HFFc6 (cell line): ENCODE measurements at regions not wholly inside any gene's neighbourhood (a gene's known extent, or its start where the extent isn't known, plus 50 kb on each side); places are given as distances from the start of the nearest gene placed in this dataset.
A peak's percentile ranks its signal among the peaks of the same experiment; 100 is the strongest.

Experiments
- DNase-seq: peaks from one replicate; pipeline ENCODE4 v3.0.0-alpha.2; 2018
- H3K27ac Mint-ChIP-seq: 2 replicates; pipeline ENCODE4 v1.8.0; 2020; ENCODE audit warnings: mild to moderate bottlenecking, mixed read lengths
- H3K27me3 Mint-ChIP-seq: 2 replicates; pipeline ENCODE4 v1.8.0; 2021; ENCODE audit warnings: mild to moderate bottlenecking, moderate library complexity, mixed read lengths; ENCODE audit not compliant: insufficient read depth
- H3K36me3 Mint-ChIP-seq: 2 replicates; pipeline ENCODE4 v1.8.0; 2021; ENCODE audit warnings: low read depth, mixed read lengths
- H3K4me1 Mint-ChIP-seq: 2 replicates; pipeline ENCODE4 v1.8.0; 2020; ENCODE audit warnings: low read depth, mixed read lengths
- H3K4me3 Mint-ChIP-seq: 2 replicates; pipeline ENCODE4 v1.8.0; 2020; ENCODE audit warnings: mild to moderate bottlenecking, moderate library complexity, mixed read lengths
- H3K9me3 Mint-ChIP-seq: 2 replicates; pipeline ENCODE4 v1.8.0; 2020; ENCODE audit warnings: mild to moderate bottlenecking, mixed read lengths
- TF ChIP-seq, protein P1 (sequence below): fragments of 200-600 bp; sonication (generic); IDR thresholded peaks from 2 replicates; pipeline ENCODE4 v1.5.0; 2021; ENCODE audit warnings: antibody characterized with exemption, mild to moderate bottlenecking

GRCh38 chr6:54991761-54992330 lies 145.3 kb downstream of the FAM83B start:
- Mint-ChIP-seq H3K27ac (no peak overlapping the region), H3K27me3 (peaks cover 2% of the 10 kb centered on the region; the same call in 1 of the 2 replicates), H3K4me3 (no peak overlapping the region), H3K4me1 (no peaks in the 10 kb centered on the region), H3K36me3 (no peaks in the 10 kb centered on the region), H3K9me3 (peaks cover 8% of the 10 kb centered on the region; the same call in 1 of the 2 replicates)
- TF ChIP-seq, protein P1, sequence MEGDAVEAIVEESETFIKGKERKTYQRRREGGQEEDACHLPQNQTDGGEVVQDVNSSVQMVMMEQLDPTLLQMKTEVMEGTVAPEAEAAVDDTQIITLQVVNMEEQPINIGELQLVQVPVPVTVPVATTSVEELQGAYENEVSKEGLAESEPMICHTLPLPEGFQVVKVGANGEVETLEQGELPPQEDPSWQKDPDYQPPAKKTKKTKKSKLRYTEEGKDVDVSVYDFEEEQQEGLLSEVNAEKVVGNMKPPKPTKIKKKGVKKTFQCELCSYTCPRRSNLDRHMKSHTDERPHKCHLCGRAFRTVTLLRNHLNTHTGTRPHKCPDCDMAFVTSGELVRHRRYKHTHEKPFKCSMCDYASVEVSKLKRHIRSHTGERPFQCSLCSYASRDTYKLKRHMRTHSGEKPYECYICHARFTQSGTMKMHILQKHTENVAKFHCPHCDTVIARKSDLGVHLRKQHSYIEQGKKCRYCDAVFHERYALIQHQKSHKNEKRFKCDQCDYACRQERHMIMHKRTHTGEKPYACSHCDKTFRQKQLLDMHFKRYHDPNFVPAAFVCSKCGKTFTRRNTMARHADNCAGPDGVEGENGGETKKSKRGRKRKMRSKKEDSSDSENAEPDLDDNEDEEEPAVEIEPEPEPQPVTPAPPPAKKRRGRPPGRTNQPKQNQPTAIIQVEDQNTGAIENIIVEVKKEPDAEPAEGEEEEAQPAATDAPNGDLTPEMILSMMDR, result no peak
- no peak for DNase-seq

- Mint-ChIP-seq H3K36me3 (no peaks in the 10 kb centered on the region), H3K9me3 (peaks cover 4% of the 10 kb centered on the region; the same call in 1 of the 2 replicates), H3K4me3 (no peak overlapping the region), H3K27me3 (peaks cover 2% of the 10 kb centered on the region; the same call in 1 of the 2 replicates), H3K4me1 (no peaks in the 10 kb centered on the region), H3K27ac (no peak overlapping the region)
- DNase-seq, result no peak
- TF ChIP-seq, protein P1, result peak; percentile 71
These were observed 146.2 kb downstream of the FAM83B start for GRCh38 chr6:54992789-54993188.

DNA sequence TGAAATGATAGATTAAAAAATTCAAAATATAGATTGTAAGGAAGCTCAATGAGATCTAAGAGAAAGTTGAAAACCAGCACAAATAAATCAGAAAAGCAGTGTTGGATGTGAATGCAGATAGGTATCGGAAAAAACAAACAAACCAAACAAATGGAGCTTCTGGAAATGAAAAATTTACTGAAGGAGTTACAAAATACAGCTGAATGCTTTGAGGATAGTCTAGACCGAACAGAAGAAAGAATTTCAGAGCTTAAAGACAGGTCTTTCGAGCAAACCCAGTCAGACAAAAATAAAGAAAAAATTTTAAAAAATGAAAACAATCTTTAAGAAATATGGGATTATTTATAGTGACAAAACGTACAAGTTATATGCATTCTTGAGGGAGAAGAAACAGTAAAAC lies 146.7 kb downstream of the FAM83B start:
- Mint-ChIP-seq H3K27me3 (peaks cover 2% of the 10 kb centered on the region; the same call in 1 of the 2 replicates), H3K4me3 (no peak overlapping the region), H3K9me3 (peaks cover 4% of the 10 kb centered on the region; the same call in 1 of the 2 replicates), H3K4me1 (no peaks in the 10 kb centered on the region), H3K36me3 (no peaks in the 10 kb centered on the region), H3K27ac (no peak overlapping the region)
- DNase-seq, result no peak
- TF ChIP-seq, protein P1, result no peak

GRCh38 chr6:54993948-54994347 lies 147.4 kb downstream of the FAM83B start:
- H3K4me3 Mint-ChIP-seq, result no peak overlapping the region
- no peaks in the 10 kb centered on the region for H3K4me1 Mint-ChIP-seq
- H3K36me3 Mint-ChIP-seq, result no peaks in the 10 kb centered on the region
- DNase-seq, result no peak
- H3K27ac Mint-ChIP-seq, result no peak overlapping the region
- TF ChIP-seq, protein P1, result no peak
- H3K9me3 Mint-ChIP-seq, result peaks cover 4% of the 10 kb centered on the region; the same call in 1 of the 2 replicates
- H3K27me3 Mint-ChIP-seq, result peaks cover 2% of the 10 kb centered on the region; the same call in 1 of the 2 replicates

DNA sequence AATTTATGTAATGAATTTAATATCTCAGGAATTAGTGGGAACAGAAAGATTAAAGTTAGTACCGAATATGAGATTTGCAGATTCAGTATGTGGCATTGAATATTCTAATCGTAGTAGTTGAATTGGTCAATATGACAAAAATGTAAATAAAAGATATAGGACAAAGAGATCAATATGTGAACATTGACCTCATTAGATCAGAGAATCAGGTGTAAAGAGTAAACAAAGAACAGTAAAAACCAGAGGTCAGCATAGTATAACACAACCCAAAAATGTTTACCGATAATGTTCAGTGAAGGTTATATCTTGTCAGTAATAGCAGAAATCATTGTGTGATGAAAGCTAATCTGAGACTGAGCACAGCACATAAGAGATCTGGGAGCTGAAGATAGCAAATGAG lies 152.0 kb downstream of the FAM83B start:
- Mint-ChIP-seq H3K9me3 (peaks cover 4% of the 10 kb centered on the region; the same call in 1 of the 2 replicates), H3K4me1 (no peaks in the 10 kb centered on the region), H3K36me3 (no peaks in the 10 kb centered on the region), H3K4me3 (no peak overlapping the region), H3K27me3 (no peaks in the 10 kb centered on the region; the same call in 1 of the 2 replicates), H3K27ac (no peak overlapping the region)
- TF ChIP-seq, protein P1, result no peak
- DNase-seq, result no peak
